ENCODE measurements at regions not wholly inside any gene's neighbourhood (a gene's known extent, or its start where the extent isn't known, plus 50 kb on each side); places are given as distances from the start of the nearest gene placed in this dataset.
"Not testable (repeated sequence)": the region's sequence is repeated elsewhere in the genome, so short reads cannot be mapped to it uniquely, and the experiment has no call there.

DNA sequence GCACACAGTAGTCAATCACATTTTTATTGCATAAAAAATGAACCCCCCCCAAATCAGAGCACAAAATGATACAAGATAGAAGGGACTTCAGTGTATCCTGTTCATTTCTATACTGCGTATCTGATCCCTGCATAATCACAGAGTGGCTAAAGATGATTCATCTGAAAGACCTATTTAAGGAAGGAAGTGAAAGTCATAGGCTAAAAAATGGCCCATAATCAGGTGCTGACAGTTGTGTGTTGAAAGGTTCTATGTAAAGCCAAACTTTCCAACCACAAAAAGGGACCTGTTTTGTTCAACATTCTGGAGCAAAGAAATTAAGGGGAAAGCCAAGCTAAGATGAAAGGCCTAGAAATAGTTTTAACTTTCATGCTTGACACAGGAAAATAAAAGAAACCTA is 147.8 kb upstream of the ATP2B1 start:
- DNase-seq (ENCODE audit: low spot score), result peak; percentile 42

DNA sequence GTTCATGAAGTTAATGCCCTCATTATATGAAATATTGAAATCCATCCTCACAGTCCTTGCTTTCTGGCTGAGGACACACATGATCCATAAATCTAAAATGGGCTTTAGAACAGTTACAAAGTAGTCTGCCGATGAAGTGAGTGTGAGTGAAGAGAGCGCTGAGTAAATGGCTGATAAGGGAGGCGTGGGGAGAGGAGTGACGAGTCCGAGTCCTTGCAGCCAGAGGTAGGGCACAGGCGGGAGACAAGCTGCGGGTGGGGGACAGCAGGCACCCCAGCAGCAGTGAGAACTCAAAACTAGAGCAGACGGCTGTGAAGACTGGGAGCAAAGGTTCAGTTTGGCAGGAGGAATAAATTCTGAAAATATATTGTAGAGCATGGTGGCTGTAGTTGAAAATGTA is 140.1 kb upstream of the ATP2B1 start:
- DNase-seq (ENCODE audit: low spot score), result no peak

DNA sequence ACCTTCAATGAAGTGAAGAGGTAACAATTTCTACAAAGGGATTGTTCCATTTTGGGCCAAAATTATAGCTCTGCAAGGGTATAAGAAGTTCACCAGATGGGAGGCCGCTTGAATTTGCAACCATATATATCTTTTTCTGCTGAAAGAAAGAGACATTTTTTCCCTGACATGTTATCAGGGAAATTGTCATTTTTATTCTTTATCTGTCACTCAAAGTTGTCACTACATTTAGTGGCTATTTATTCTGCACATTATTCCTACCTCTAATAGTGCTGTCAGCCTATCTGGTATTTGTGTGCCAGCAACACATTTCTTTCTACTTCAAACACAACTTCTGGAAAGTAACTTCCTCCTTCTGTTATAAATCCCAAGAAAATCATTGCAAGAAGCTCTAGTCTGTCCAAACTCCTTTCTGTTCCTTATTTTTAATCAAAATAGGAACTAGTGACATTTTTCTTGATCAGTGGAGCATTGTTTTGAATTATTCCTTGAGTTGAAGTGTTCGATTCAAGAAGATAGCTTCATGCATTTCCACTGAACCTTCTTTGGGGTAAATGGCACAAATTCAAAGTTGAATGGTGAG is 137.9 kb upstream of the ATP2B1 start:
- DNase-seq (ENCODE audit: low spot score), result no peak

DNA sequence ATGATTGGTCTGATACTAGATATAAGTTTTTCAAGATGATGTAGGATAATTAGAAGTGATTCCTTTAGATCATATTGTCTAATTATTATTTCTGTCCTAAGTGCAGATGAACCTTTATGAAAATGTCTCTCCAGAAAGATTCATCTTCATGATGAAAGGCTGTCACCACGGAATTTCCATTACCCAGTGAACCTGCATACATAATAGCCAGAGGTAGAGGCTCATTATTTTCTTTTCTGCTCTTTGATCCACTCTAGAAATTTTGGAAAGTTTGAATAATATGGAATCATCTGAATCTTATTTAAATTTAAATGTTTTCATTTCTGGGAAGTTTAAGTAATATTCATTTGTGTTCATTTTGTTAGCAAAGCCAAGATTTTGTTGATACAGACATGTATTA is 137.1 kb upstream of the ATP2B1 start:
- DNase-seq (ENCODE audit: low spot score), result no peak

DNA sequence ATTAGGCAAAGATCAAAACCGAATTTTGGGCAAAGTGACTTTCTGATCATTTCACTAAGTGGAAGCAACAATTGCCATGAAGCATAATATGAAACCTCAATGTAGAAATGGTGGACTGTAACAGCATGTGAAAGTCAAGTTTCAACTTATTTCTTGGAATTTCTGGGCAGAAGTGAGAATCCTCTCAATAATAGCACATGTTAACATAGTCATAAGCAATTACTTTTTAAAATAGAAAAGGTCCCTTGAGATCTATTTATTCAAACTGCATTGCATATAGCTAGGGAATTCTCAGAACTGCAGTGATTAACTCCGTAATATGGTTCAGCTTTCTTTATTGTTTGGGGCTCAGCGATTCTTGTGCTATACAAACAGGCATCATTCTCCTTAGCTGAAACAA is 136.7 kb upstream of the ATP2B1 start:
- DNase-seq (ENCODE audit: low spot score), result no peak

DNA sequence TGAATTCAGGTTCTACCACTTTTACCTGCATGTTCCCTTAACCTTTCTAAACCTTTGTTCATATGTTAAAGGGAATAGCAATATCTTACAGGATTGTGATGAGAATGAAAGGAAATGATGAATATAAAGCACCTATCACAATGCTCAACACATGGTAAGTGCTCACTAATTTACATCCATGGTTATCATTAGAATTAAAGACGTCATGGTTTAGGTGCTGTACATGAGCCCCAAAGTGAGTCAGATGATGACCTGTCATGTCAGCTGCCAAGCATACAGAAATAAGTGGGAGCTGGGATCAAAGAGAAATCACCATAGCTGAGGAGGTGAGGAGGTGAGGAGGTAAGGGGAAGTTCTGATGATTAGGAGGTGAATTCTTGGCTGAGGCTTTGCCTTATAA is 135.9 kb upstream of the ATP2B1 start:
- DNase-seq (ENCODE audit: low spot score), result no peak

DNA sequence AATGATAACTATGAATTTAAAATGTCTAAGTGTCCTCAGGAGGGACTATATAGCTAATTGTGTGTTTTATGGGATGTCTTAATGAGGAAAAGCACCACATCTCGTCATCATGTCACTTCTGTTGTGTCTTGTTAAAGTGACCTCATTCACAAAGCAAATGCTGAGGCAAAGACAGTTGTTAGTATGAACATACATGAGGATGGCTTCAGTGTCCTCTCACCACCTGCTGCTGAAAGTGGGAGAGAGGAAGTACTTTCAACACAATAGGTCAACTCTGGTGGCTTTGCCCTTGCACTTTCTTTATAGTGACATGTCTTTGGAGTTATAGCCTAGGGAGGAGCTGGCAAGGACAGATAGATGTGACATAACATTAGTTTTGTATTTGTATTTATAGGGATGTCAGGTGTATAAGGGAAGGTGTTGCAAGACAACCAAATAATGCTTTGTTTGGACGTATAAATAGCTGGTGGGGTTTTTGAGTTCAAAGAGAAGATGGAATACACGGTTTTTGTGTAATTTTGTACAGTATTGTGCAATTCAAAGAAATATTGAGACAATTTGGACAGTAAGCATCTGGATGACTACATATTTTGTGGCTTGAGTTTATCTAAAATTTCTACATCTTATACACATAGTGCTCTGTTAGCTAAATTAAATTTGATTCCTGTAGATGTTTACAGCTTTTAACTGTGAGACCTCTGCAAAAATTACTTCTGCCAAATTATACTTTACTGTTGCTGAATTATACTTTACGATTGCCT is 131.7 kb upstream of the ATP2B1 start:
- DNase-seq (ENCODE audit: low spot score), result no peak

DNA sequence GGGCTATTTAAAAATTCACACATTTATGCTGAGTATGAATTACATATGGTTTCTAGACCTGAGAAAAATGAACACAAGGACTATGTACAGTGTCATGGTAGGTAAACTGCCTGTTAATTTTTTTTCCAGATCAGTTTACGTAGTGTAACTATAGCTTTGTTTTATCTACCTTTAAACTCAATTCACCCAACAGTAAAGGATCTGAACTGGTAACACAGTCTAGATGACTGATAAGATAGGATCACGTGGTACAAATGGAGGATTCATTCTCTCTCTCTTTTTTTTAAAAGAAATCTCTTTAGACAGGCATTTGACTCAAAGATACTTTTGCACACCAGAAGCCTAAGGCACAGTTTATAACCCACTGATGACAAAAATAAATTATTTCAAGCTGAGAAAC is 130.8 kb upstream of the ATP2B1 start:
- DNase-seq (ENCODE audit: low spot score), result no peak

DNA sequence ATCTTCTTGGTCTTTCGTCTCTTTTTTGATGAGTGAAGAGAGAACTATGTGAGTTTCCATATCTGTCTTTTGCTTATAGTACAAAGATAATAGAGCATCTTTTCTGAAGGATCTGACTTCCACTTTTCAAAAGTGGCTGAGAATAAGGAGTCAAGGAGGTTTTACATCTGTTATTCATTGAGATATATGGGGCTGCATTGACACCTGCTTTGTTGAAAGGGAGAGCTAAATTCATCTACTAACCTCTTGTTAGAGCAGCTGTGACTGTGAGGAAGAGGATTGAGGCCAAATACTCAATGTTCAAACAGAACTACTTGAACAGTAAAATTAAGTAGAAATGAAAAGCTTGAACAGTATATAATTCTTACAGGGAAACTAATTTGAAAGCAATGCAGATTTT is 130.2 kb upstream of the ATP2B1 start:
- DNase-seq (ENCODE audit: low spot score), result no peak

DNA sequence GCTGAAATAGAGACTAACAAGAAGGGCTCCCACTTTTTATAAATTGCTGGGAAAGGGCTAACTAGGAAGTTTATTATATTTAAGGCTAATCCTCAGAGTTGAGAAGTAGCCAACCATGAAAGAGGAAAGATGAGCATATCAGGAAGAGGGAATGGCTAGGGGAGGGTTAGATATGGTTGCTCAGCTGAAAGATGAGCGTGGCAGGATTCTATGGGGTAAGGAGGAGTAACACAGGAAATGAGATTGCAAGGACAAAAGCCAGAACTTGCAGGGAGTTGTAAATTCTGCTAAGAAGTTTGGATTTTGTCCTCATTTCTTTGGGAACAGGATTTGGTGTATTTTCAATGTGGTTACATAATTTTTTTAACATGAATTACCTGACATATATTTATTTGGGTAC is 127.4 kb upstream of the ATP2B1 start:
- DNase-seq (ENCODE audit: low spot score), result no peak

DNA sequence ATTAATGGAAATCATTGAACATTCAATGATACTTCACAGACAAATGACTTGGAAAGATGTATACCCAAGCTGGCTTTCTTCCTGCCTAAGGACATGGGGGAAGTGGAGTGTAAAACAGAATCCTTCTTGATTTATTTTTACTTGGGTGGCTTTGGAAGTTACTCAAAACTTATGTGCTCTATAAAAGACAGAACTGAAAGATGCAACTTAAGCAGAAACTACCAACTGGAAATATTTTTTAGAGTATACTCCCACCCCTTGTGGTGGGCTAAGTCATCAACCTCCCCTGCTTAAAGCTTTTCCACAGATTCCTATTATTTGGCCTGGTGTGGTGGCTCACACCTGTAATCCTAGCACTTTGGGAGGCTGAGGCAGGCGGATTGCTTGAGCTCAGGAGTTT is 126.0 kb upstream of the ATP2B1 start:
- no peak for DNase-seq (ENCODE audit: low spot score)

DNA sequence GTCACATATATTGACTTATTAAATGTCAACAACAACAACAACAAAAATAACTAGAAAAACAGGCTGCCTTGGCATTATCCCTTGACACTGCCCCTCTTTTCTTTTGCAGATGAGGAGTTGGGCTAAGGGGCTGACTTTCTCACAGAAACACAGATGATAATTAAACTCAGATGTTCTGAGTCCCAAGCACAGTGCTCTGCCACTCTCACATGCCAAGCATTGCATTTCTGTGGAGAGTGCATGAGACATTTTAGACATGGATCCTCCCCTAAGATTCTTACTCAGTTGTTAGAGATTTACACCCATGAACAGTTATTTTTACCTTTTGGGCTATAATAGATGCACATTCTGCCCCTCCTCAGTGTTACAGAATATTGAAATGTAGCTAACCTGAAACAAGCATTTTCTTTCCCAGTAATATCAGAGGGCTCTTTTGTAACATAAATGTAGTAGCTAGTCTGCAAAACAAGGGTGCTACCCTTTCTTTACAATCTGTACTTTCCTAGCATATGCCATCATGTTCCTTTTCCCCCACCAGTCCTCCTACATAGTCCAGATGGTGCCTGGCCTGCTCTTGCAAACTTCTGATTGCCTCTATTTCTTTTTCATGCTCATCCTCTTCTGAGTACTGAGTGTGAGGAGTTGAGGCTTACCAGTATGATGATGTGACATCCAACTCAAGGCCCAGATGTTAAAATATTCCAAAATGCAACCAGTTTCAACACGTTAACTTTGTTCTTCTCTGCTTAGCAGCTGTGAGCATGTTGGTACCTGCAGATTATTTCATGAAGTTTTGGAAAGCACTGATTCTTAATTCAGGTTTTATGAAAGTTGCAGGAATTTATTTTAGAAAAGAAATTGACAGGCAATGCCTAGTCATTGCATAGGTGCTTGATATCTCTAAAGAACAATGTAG is 125.0 kb upstream of the ATP2B1 start:
- peak; percentile 66 for DNase-seq (ENCODE audit: low spot score)

DNA sequence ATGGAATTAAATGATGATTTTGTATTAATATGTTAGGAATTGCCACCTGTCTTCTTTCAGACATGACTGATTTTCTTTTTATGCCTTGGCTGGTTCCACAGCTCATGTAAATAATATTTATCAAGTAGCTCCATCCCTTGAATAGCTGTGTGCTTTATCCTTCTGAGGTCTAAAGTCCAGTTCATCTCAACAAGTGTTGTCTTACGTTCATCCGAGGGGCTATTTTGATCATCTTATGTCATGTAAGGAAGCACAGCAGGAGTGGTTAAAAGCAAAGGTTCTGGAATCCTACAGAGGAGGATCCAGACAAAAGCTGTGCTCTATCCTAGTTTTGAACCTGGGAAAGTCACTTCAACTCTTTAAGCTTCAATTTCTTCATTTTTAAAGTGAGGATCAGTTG is 123.7 kb upstream of the ATP2B1 start:
- no peak for DNase-seq (ENCODE audit: low spot score)

DNA sequence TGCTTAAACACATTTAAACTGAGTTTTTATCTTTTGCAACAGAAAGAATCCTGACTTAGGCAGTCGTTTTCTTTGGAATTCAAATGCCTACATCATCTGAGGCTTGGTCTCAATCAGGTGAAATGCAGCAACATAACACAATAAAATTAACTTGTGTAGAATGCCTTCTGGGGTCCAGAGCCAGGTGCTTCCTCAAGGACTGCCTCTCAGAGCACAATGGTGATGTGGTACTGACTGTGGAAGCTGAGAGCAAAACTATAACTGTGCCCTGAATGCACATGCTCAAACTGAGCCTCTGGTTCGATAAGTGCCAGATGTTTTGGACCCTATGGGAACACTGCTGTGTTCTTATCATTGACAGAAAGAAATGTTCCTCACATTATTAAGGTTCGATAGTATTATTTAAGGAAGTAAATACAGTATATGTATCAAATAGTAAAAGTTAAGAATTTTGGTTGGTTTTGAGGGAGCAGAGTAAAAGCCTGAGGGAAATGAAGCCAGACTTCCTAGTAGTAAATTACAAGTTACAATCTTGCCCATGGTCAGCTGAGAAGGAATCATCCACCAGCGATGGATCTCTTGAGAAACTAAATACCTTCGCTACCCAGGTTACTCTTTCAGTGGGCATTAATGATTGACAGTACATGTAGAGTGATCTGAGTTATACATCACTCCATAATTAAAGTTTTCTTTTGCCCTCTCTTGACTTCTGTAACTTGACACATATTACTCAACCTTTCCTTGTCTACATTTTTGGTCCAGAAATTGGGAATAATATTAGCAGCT is 122.9 kb upstream of the ATP2B1 start:
- no peak for DNase-seq (ENCODE audit: low spot score)

DNA sequence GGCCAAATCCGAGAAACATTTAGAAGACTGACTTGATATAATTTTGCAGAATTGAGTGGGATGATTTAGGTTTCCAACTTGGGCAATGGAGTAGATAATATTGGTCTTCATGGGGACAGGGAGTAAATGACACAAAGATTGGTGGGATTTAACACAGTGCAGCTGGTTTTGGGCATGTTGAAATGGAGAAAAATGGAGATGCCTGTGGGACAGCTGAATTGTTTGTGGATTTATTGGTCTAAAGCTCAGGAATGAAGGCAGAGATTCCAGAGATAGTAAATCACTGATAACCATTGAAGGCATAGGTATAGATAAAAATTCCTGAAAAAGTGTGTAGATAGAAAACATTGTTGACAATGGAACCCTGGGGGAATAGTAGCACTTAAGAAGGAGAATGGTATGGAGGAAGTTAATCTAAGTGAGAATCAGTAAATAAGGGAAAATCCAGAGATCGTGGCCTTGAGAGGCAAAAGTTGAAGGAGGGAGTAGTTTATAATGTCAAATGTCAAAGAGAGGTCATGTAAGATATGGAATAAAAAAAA is 120.9 kb upstream of the ATP2B1 start:
- DNase-seq (ENCODE audit: low spot score), result no peak

DNA sequence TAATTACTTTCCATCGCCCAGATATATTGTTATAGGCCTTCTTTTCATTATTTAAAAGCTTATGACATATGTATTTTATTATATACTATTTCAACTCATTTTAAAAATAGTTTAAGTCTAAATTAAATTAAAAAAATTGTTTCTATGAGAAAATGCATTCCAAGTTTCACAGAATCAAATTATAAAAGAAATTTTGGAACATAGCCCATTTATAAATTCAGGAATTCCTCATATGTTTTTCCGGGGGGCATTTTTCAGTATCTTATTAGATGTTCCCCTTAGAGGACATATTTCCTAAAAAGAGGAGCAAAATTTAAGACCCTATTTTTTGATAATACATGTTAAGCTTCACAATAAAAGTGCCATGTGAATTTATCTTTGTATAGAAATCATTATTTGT is 119.9 kb upstream of the ATP2B1 start:
- DNase-seq (ENCODE audit: low spot score), result no peak

DNA sequence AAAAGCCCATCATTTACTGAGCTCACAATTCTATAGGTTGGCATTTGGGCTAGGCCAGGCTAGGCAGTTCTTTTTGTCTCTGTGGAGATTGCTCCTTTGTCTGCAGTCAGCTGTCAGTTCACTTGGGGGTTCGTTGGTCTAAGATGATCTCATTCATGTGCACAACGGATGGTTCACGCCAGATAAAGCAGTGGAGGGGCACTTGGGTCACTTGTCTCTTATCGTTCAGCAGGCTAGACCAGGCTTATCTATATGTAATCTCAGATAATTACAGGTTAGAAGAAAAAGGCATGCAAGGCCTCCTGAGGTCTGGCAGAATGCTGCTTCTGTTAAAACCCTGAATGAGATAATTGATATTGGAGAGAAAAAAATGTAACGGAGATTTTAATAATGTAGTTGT is 119.0 kb upstream of the ATP2B1 start:
- DNase-seq (ENCODE audit: low spot score), result no peak

DNA sequence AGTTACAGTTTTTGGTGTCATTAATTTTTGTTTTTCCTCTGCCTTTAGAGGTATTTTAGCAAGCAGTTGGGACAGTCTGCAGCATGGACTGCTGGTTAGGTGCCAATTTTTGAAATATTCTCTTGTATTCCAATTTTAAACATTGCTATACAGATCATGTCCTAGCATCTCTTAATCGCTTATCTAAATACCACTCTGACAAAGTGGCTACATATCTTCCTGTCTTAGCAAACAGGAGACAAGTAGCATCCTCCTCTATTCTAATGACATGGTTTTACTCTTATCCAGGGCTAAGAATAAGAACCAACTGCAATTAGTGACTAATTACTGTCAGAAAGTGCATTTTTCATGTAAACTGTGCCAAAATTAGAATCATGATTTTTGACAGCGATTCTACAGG is 117.8 kb upstream of the ATP2B1 start:
- no peak for DNase-seq (ENCODE audit: low spot score)

DNA sequence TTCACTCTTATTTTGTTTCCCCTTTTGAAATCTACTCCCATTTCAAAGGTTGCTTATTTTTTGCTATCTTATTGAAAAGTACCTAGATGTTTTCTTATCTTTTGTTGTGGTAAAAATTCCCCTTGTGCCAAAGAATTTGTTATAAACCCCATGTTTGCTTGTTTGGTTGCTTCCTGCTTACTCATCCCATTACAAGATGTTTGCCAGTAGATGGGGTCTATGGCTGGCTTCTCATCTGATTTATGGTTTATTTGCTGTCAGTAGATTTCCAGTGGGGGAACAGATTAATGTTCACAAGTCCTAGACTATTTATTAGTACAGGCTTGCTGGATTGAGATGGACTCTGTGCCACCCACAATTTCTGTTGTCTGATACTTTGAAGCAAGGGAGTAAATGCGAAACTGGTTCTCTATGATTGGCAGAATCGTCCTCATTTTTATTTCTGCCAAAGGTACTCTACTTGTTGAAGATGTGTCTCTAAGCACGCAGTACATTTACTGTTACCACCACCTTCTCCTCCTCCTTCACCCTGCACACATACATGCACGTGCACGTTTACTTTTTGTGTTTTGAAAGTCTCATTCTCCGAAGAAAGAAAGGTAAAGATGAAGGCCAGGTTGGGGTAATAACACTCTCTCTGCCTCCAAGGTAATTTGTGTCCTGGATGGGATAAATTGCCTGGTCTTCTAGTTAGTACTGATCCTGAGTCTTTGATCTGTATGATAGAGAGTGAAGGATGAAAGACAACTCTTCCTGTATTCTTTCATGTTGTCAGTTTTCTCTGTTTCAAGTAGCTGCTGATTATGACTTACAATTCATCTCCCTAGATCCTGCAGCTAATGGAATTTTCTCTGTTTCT is 117.2 kb upstream of the ATP2B1 start:
- DNase-seq (ENCODE audit: low spot score), result peak; percentile 27

DNA sequence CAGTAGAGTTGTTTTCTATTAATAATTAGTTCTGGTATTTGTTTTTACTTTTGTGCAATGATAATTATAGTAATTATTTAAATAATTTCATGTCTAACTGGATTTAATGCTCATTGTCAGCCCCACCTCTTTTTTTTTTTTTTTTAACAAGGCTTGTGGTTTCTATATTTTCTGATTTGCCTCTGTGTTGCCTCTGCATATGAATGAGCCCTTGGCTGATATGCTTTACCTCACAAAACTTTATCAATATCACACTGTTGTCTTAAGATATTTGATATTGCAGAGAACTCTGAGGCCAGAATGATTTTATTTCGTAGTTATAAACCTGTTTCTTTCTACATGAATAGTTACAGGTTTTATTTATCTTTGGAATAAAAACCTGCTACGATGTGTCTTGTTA is 116.2 kb upstream of the ATP2B1 start:
- DNase-seq (ENCODE audit: low spot score), result no peak

DNA sequence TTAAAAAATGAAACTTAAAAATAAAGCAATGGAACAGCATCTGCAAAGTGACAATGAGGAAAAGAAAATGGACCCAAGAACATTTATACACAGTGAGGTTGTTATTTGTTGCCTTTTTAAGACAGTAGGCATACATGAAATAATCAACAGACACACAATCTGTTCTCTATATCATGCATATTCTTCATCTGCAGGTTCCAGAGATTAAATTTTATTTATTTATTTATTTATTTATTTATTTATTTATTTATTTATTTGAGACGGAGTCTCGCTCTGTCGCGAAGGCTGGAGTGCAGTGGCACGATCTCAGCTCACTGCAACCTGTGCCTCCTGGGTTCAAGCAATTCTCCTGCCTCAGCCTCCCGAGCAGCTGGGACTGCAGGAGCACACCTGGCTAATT is 114.4 kb upstream of the ATP2B1 start:
- DNase-seq (ENCODE audit: low spot score), result not testable (repeated sequence)
